ENCODE measurements at regions not wholly inside any gene's neighbourhood (a gene's known extent, or its start where the extent isn't known, plus 50 kb on each side); places are given as distances from the start of the nearest gene placed in this dataset.
"Not testable (repeated sequence)": the region's sequence is repeated elsewhere in the genome, so short reads cannot be mapped to it uniquely, and the experiment has no call there.

GRCh38 chr3:109809513-109809912 is 472.2 kb upstream of the DPPA4 start:
- no peak for DNase-seq

- DNase-seq: no peak
These were observed 480.7 kb upstream of the DPPA4 start for GRCh38 chr3:109818081-109818480.

- DNase-seq: no peak
These were observed 482.4 kb upstream of the DPPA4 start for GRCh38 chr3:109819734-109820133.

- DNase-seq: no peak
These were observed 488.8 kb upstream of the DPPA4 start for GRCh38 chr3:109825971-109826810.

GRCh38 chr3:109831403-109831802 is 494.1 kb upstream of the DPPA4 start:
- no peak for DNase-seq

- DNase-seq: no peak
These were observed 498.6 kb upstream of the DPPA4 start for GRCh38 chr3:109835958-109836357.

- no peak for DNase-seq
These were observed 514.5 kb upstream of the DPPA4 start for GRCh38 chr3:109851854-109852253.

- DNase-seq: no peak
These were observed 514.9 kb upstream of the DPPA4 start for GRCh38 chr3:109852283-109852682.

- no peak for DNase-seq
These were observed 515.9 kb upstream of the DPPA4 start for GRCh38 chr3:109853077-109853731.

- DNase-seq: no peak
These were observed 526.4 kb upstream of the DPPA4 start for GRCh38 chr3:109863701-109864100.

- no peak for DNase-seq
These were observed 527.1 kb upstream of the DPPA4 start for GRCh38 chr3:109864452-109864851.

GRCh38 chr3:109869586-109869985 is 532.2 kb upstream of the DPPA4 start:
- no peak for DNase-seq

GRCh38 chr3:109874896-109875708 is 537.8 kb upstream of the DPPA4 start:
- DNase-seq: no peak

- not testable (repeated sequence) for DNase-seq
These were observed 540.3 kb upstream of the DPPA4 start for GRCh38 chr3:109877616-109878015.

- DNase-seq: no peak
These were observed 544.8 kb upstream of the DPPA4 start for GRCh38 chr3:109882144-109882543.

- no peak for DNase-seq
These were observed 549.9 kb upstream of the DPPA4 start for GRCh38 chr3:109887293-109887692.

- no peak for DNase-seq
These were observed 550.7 kb upstream of the DPPA4 start for GRCh38 chr3:109888026-109888425.

- no peak for DNase-seq
These were observed 560.4 kb upstream of the DPPA4 start for GRCh38 chr3:109897734-109898133.

GRCh38 chr3:109899925-109900324 is 562.6 kb upstream of the DPPA4 start:
- DNase-seq: no peak

GRCh38 chr3:109900783-109901182 is 563.4 kb upstream of the DPPA4 start:
- DNase-seq: no peak

- no peak for DNase-seq
These were observed 565.2 kb upstream of the DPPA4 start for GRCh38 chr3:109902549-109902948.

GRCh38 chr3:109903100-109903499 is 565.8 kb upstream of the DPPA4 start:
- no peak for DNase-seq

- no peak for DNase-seq
These were observed 573.4 kb upstream of the DPPA4 start for GRCh38 chr3:109910772-109911171.

- DNase-seq: no peak
These were observed 581.4 kb upstream of the DPPA4 start for GRCh38 chr3:109918740-109919139.
